ENCODE measurements at regions not wholly inside any gene's neighbourhood (a gene's known extent, or its start where the extent isn't known, plus 50 kb on each side); places are given as distances from the start of the nearest gene placed in this dataset.

GRCh38 chr6:165820407-165820806 is 157.4 kb upstream of the PDE10A start:
- no peaks in the 10 kb centered on the region for H3K27me3 Mint-ChIP-seq (ENCODE audit: unreplicated experiment)
- H3K9me3 Mint-ChIP-seq (ENCODE audit: unreplicated experiment): no peaks in the 10 kb centered on the region
- peaks cover 6% of the 10 kb centered on the region for H3K4me1 Mint-ChIP-seq (ENCODE audit: low read depth, unreplicated experiment)
- no peak overlapping the region for H3K27ac Mint-ChIP-seq (ENCODE audit: unreplicated experiment)
- no peak for DNase-seq
- no peak overlapping the region for H3K4me3 Mint-ChIP-seq (ENCODE audit: unreplicated experiment)
- no peak for TF ChIP-seq CTCF (IDR thresholded peaks at IDR 0.05; ENCODE audit: partially characterized antibody, unreplicated experiment)
- peaks cover 4% of the 10 kb centered on the region for H3K36me3 Mint-ChIP-seq (ENCODE audit: unreplicated experiment)

- Mint-ChIP-seq H3K27me3 (ENCODE audit: unreplicated experiment) (no peaks in the 10 kb centered on the region), H3K4me3 (ENCODE audit: unreplicated experiment) (no peak overlapping the region), H3K36me3 (ENCODE audit: unreplicated experiment) (peaks cover 4% of the 10 kb centered on the region), H3K27ac (ENCODE audit: unreplicated experiment) (peak overlapping the region; percentile 23), H3K4me1 (ENCODE audit: low read depth, unreplicated experiment) (peaks cover 6% of the 10 kb centered on the region), H3K9me3 (ENCODE audit: unreplicated experiment) (no peaks in the 10 kb centered on the region)
- TF ChIP-seq CTCF (IDR thresholded peaks at IDR 0.05; ENCODE audit: partially characterized antibody, unreplicated experiment): no peak
- no peak for DNase-seq
These were observed 156.4 kb upstream of the PDE10A start for GRCh38 chr6:165819394-165819793.

GRCh38 chr6:165818200-165818599 is 155.2 kb upstream of the PDE10A start:
- Mint-ChIP-seq H3K4me3 (ENCODE audit: unreplicated experiment) (no peak overlapping the region), H3K9me3 (ENCODE audit: unreplicated experiment) (no peaks in the 10 kb centered on the region), H3K4me1 (ENCODE audit: low read depth, unreplicated experiment) (peaks cover 12% of the 10 kb centered on the region), H3K36me3 (ENCODE audit: unreplicated experiment) (peaks cover 4% of the 10 kb centered on the region), H3K27me3 (ENCODE audit: unreplicated experiment) (no peaks in the 10 kb centered on the region), H3K27ac (ENCODE audit: unreplicated experiment) (no peak overlapping the region)
- no peak for TF ChIP-seq CTCF (IDR thresholded peaks at IDR 0.05; ENCODE audit: partially characterized antibody, unreplicated experiment)
- DNase-seq: no peak

- Mint-ChIP-seq H3K4me3 (ENCODE audit: unreplicated experiment) (no peak overlapping the region), H3K27ac (ENCODE audit: unreplicated experiment) (no peak overlapping the region), H3K27me3 (ENCODE audit: unreplicated experiment) (no peaks in the 10 kb centered on the region), H3K4me1 (ENCODE audit: low read depth, unreplicated experiment) (peaks cover 16% of the 10 kb centered on the region), H3K36me3 (ENCODE audit: unreplicated experiment) (peaks cover 4% of the 10 kb centered on the region), H3K9me3 (ENCODE audit: unreplicated experiment) (no peaks in the 10 kb centered on the region)
- no peak for TF ChIP-seq CTCF (IDR thresholded peaks at IDR 0.05; ENCODE audit: partially characterized antibody, unreplicated experiment)
- no peak for DNase-seq
These were observed 154.7 kb upstream of the PDE10A start for GRCh38 chr6:165817771-165818170.

GRCh38 chr6:165817148-165817547 is 154.1 kb upstream of the PDE10A start:
- DNase-seq: no peak
- Mint-ChIP-seq H3K4me3 (ENCODE audit: unreplicated experiment) (no peak overlapping the region), H3K27ac (ENCODE audit: unreplicated experiment) (no peak overlapping the region), H3K9me3 (ENCODE audit: unreplicated experiment) (no peaks in the 10 kb centered on the region), H3K27me3 (ENCODE audit: unreplicated experiment) (no peaks in the 10 kb centered on the region), H3K36me3 (ENCODE audit: unreplicated experiment) (peaks cover 4% of the 10 kb centered on the region), H3K4me1 (ENCODE audit: low read depth, unreplicated experiment) (peaks cover 18% of the 10 kb centered on the region)
- no peak for TF ChIP-seq CTCF (IDR thresholded peaks at IDR 0.05; ENCODE audit: partially characterized antibody, unreplicated experiment)
